ENCODE measurements at regions not wholly inside any gene's neighbourhood (a gene's known extent, or its start where the extent isn't known, plus 50 kb on each side); places are given as distances from the start of the nearest gene placed in this dataset.

DNA sequence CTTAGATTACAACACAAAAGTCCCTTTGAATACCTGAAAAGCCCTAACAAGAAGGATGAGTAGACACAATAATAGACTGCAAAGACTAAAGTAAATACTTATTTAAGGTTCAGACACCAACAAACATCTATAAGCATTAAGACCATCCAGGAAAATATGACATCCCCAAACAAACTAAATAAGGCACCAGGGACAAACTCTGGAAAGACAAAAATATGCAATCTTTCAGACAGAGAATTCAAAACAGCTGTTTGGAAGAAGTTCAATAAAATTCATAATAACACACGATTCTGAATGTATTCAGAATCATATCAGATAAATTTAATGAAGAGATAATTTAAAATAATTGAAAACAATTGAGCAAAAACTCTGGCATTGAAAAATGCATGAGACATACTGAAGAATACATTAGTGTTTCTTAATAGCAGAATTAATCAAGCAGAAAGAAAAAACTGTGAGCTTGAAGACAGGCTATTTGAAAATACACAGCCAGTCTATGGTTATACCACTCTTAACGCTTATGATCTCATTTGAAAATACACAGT lies 1388.8 kb downstream of the DSC3 start (continued):
- TF ChIP-seq TRAFD1 (CRISPR knock-in tag; IDR thresholded peaks at IDR 0.05; ENCODE audit: borderline replicate concordance) = no peak

DNA sequence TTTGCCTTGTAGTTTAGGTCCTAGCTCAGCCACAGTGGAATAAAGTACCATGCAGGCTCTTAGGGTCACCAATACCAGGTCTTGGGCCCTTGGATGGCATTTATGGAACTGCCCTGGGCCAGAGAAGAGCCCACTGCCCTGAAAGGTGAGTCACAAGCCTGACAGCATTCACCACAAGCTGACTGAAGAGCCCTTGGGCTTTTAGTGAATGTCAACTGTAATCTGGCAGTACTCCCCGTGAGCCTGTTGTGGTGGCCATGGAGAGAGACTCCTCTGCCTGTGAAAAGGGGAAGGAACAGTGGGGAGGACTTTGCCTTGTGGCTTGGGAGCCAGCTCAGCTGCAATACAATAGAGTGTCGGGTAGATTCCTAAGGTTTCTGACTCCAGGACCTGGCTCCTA lies 1389.7 kb downstream of the DSC3 start:
- Histone ChIP-seq H4K20me1 (ENCODE audit: insufficient read depth, low read length) (no peaks in the 10 kb centered on the region), H3K4me2 (ENCODE audit: low read depth, low read length) (no peak overlapping the region), H3K27me3 (ENCODE audit: control insufficient read depth in 1 of 2, insufficient read depth in 2 of 2, low read length in 2 of 2) (no peaks in the 10 kb centered on the region), H2AFZ (ENCODE audit: low read length) (no peak overlapping the region), H3K27ac (ENCODE audit: extremely low read length, insufficient read depth, low read length) (no peak overlapping the region), H3K36me3 (replicated peaks in 1 of 2; ENCODE audit: control insufficient read depth in 1 of 2, insufficient read depth in 2 of 2, low read length in 2 of 2) (no peaks in the 10 kb centered on the region), H3K79me2 (ENCODE audit: insufficient read depth, low read length) (no peaks in the 10 kb centered on the region), H3K9me3 (ENCODE audit: low read length) (no peaks in the 10 kb centered on the region), H3K9ac (ENCODE audit: insufficient read depth, low read depth, low read length) (no peak overlapping the region), H3K4me3 (replicated peaks in 1 of 3; ENCODE audit: insufficient read depth in 1 of 3, low read depth in 2 of 3, low read length in 3 of 3) (no peak overlapping the region), H3K4me1 (ENCODE audit: insufficient read depth, low read length) (no peaks in the 10 kb centered on the region)
- BruUV-seq (replicated peaks) = no TSS peak
- ChIA-PET CTCF (ENCODE audit: low intra/inter-chr PET ratio, low total read pairs) (no interaction called here), POLR2A (no interaction called here)
- ATAC-seq (no peak), DNase-seq (ENCODE audit: low spot score) (no peak), FAIRE-seq (no peak)
- intact Hi-C loops (cut with micrococcal nuclease; ENCODE audit: unreplicated experiment) = no loop called here
- WGBS (ENCODE audit: low lambda C conversion rate) = 0% methylated on average over 1 of the region's 2 CpGs
- in situ Hi-C loops (cut with HindIII; ENCODE audit: extremely low pct_ligation_motif_present, low pct_unique_long_range_greater_than_20kb) = no loop called here
- TF ChIP-seq ZNF546 (CRISPR knock-in tag; conservative IDR thresholded peaks at IDR 0.05) = no peak
- no peak for TF ChIP-seq ARNT (IDR thresholded peaks at IDR 0.05)
- TF ChIP-seq ZNF558 (CRISPR knock-in tag; IDR thresholded peaks at IDR 0.05; ENCODE audit: borderline replicate concordance) = no peak
- no peak for TF ChIP-seq CREM (IDR thresholded peaks at IDR 0.05)
- TF ChIP-seq CREM (CRISPR knock-in tag; IDR thresholded peaks at IDR 0.05) = no peak
- no peak for TF ChIP-seq EED (CRISPR knock-in tag; IDR thresholded peaks at IDR 0.05)
- no peak for TF ChIP-seq ZNF383 (CRISPR knock-in tag; IDR thresholded peaks at IDR 0.05; ENCODE audit: borderline replicate concordance)
- TF ChIP-seq SIN3B (IDR thresholded peaks at IDR 0.05; ENCODE audit: low read length) = no peak
- TF ChIP-seq, protein P1, sequence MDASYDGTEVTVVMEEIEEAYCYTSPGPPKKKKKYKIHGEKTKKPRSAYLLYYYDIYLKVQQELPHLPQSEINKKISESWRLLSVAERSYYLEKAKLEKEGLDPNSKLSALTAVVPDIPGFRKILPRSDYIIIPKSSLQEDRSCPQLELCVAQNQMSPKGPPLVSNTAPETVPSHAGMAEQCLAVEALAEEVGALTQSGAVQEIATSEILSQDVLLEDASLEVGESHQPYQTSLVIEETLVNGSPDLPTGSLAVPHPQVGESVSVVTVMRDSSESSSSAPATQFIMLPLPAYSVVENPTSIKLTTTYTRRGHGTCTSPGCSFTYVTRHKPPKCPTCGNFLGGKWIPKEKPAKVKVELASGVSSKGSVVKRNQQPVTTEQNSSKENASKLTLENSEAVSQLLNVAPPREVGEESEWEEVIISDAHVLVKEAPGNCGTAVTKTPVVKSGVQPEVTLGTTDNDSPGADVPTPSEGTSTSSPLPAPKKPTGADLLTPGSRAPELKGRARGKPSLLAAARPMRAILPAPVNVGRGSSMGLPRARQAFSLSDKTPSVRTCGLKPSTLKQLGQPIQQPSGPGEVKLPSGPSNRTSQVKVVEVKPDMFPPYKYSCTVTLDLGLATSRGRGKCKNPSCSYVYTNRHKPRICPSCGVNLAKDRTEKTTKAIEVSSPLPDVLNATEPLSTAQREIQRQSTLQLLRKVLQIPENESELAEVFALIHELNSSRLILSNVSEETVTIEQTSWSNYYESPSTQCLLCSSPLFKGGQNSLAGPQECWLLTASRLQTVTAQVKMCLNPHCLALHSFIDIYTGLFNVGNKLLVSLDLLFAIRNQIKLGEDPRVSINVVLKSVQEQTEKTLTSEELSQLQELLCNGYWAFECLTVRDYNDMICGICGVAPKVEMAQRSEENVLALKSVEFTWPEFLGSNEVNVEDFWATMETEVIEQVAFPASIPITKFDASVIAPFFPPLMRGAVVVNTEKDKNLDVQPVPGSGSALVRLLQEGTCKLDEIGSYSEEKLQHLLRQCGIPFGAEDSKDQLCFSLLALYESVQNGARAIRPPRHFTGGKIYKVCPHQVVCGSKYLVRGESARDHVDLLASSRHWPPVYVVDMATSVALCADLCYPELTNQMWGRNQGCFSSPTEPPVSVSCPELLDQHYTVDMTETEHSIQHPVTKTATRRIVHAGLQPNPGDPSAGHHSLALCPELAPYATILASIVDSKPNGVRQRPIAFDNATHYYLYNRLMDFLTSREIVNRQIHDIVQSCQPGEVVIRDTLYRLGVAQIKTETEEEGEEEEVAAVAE (CRISPR knock-in tag; IDR thresholded peaks at IDR 0.05; ENCODE audit: borderline replicate concordance) = no peak
- TF ChIP-seq, protein P2, sequence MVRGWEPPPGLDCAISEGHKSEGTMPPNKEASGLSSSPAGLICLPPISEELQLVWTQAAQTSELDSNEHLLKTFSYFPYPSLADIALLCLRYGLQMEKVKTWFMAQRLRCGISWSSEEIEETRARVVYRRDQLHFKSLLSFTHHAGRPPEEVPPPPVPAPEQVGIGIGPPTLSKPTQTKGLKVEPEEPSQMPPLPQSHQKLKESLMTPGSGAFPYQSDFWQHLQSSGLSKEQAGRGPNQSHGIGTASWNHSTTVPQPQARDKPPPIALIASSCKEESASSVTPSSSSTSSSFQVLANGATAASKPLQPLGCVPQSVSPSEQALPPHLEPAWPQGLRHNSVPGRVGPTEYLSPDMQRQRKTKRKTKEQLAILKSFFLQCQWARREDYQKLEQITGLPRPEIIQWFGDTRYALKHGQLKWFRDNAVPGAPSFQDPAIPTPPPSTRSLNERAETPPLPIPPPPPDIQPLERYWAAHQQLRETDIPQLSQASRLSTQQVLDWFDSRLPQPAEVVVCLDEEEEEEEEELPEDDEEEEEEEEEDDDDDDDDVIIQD (CRISPR knock-in tag; IDR thresholded peaks at IDR 0.05; ENCODE audit: low read depth) = no peak
- TF ChIP-seq CBFB (CRISPR knock-in tag; IDR thresholded peaks at IDR 0.05) = no peak
- TF ChIP-seq, protein P3, sequence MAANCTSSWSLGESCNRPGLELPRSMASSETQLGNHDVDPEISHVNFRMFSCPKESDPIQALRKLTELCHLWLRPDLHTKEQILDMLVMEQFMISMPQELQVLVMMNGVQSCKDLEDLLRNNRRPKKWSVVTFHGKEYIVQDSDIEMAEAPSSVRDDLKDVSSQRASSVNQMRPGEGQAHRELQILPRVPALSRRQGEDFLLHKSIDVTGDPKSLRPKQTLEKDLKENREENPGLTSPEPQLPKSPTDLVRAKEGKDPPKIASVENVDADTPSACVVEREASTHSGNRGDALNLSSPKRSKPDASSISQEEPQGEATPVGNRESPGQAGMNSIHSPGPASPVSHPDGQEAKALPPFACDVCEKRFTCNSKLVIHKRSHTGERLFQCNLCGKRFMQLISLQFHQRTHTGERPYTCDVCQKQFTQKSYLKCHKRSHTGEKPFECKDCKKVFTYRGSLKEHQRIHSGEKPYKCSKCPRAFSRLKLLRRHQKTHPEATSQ (CRISPR knock-in tag; IDR thresholded peaks at IDR 0.05; ENCODE audit: borderline replicate concordance) = no peak
